Activated CD8-positive, alpha-beta T cell treated with anti-CD3 and anti-CD28 coated beads for 36 hours (primary cell): ENCODE measurements at regions not wholly inside any gene's neighbourhood (a gene's known extent, or its start where the extent isn't known, plus 50 kb on each side); places are given as distances from the start of the nearest gene placed in this dataset.

ENCODE experiments used
- ATAC-seq: fragments of 200-7000 bp; cut with Tn5 transposase; one replicate; pipeline ENCODE4 v1.10.0; 2021; ENCODE audit warnings: mild to moderate bottlenecking, moderate library complexity
- CTCF ChIA-PET: fragments of 350-600 bp; sonication (Branson Sonifier 250); formaldehyde crosslinking; loops from one replicate; lab custom pipeline; 2021; ENCODE audit warnings: antibody characterized with exemption; lab: Charles Lee
- POLR2A ChIA-PET: fragments of 350-600 bp; sonication (Branson Sonifier 250); formaldehyde crosslinking; loops from one replicate; lab custom pipeline; 2021; ENCODE audit warnings: antibody characterized with exemption; lab: Charles Lee
- DNase-seq: peaks from one replicate; pipeline ENCODE4 v3.0.0-alpha.2; 2020
- H3K27ac Mint-ChIP-seq: one replicate; pipeline ENCODE4 v1.8.0; 2021; ENCODE audit warnings: mild to moderate bottlenecking, mixed read lengths
- H3K27me3 Mint-ChIP-seq: one replicate; pipeline ENCODE4 v1.8.0; 2021; ENCODE audit warnings: mixed read lengths
- H3K36me3 Mint-ChIP-seq: one replicate; pipeline ENCODE4 v1.8.0; 2021; ENCODE audit warnings: low read depth, mixed read lengths
- H3K4me1 Mint-ChIP-seq: one replicate; pipeline ENCODE4 v1.8.0; 2021; ENCODE audit warnings: low read depth, mixed read lengths
- H3K4me3 Mint-ChIP-seq: one replicate; pipeline ENCODE4 v1.8.0; 2021; ENCODE audit warnings: mild to moderate bottlenecking, moderate library complexity, mixed read lengths
- H3K9me3 Mint-ChIP-seq: one replicate; pipeline ENCODE4 v1.8.0; 2021; ENCODE audit warnings: mixed read lengths
- intact Hi-C: fragments of 100-400 bp; cut with micrococcal nuclease; formaldehyde crosslinking; loops from one replicate; pipeline ENCODE4 v1.10.0; 2022
- TF ChIP-seq, protein P1 (sequence below): fragments of 200-600 bp; IDR thresholded peaks from one replicate; pipeline ENCODE4 v1.8.0; 2022; ENCODE audit warnings: antibody characterized with exemption, mild to moderate bottlenecking

DNA sequence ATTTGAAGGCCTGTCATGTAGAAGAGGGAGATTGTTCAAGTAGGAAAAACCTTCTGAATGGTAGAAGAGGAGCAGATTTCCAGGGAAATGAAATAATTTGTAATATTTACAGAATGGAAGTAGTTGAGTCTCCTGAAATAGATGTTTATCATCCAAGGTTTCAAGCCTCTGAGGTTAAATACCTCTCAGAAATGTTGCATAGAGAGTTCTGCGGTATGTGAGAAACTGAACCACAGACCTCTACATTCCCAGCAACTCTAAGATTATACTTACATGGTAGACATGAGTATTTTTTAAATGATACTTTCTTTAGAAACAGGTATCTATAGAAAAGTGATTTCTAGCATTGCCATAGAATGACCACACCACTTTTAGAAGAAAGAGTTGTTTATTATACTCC lies 379.8 kb upstream of the FANCL start:
- ChIA-PET POLR2A (no interaction called here), CTCF (no interaction called here)
- H3K4me3 Mint-ChIP-seq, result no peak overlapping the region
- ATAC-seq (no peak), DNase-seq (no peak)
- no peaks in the 10 kb centered on the region for H3K4me1 Mint-ChIP-seq
- no peak overlapping the region for H3K27ac Mint-ChIP-seq
- H3K27me3 Mint-ChIP-seq, result no peaks in the 10 kb centered on the region
- TF ChIP-seq, protein P1, sequence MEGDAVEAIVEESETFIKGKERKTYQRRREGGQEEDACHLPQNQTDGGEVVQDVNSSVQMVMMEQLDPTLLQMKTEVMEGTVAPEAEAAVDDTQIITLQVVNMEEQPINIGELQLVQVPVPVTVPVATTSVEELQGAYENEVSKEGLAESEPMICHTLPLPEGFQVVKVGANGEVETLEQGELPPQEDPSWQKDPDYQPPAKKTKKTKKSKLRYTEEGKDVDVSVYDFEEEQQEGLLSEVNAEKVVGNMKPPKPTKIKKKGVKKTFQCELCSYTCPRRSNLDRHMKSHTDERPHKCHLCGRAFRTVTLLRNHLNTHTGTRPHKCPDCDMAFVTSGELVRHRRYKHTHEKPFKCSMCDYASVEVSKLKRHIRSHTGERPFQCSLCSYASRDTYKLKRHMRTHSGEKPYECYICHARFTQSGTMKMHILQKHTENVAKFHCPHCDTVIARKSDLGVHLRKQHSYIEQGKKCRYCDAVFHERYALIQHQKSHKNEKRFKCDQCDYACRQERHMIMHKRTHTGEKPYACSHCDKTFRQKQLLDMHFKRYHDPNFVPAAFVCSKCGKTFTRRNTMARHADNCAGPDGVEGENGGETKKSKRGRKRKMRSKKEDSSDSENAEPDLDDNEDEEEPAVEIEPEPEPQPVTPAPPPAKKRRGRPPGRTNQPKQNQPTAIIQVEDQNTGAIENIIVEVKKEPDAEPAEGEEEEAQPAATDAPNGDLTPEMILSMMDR, result no peak
- intact Hi-C loops, result no loop called here
- no peaks in the 10 kb centered on the region for H3K9me3 Mint-ChIP-seq
- H3K36me3 Mint-ChIP-seq, result no peaks in the 10 kb centered on the region

DNA sequence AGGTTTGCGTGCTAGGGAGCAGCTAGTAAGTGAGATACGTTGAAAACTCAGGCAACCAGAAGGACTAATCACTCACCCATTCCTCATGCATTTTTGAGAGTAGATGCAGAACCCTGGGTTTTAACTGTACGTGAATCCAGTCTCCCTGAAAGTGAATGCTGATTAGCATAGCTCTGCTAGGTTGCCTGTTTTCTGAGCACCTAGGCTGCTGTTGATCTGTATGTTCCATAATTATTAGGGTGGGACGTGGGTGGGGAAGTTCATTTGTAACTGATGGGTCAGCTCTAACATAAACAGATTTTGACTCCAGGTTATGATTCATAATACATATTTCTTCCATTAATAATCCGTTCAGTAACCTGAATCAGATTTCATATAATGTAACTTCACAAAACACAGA lies 379.0 kb upstream of the FANCL start:
- DNase-seq, result no peak
- ChIA-PET CTCF (no interaction called here), POLR2A (no interaction called here)
- no peak for ATAC-seq
- intact Hi-C loops, result no loop called here
- Mint-ChIP-seq H3K27me3 (no peaks in the 10 kb centered on the region), H3K4me1 (no peaks in the 10 kb centered on the region), H3K36me3 (no peaks in the 10 kb centered on the region), H3K4me3 (no peak overlapping the region), H3K9me3 (no peaks in the 10 kb centered on the region), H3K27ac (no peak overlapping the region)
- TF ChIP-seq, protein P1, result no peak

GRCh38 chr2:58616961-58617360 lies 375.8 kb upstream of the FANCL start:
- POLR2A ChIA-PET, result no interaction called here
- ATAC-seq (no peak), DNase-seq (no peak)
- TF ChIP-seq, protein P1, result no peak
- intact Hi-C loops, result no loop called here
- no peak overlapping the region for H3K27ac Mint-ChIP-seq
- CTCF ChIA-PET, result no interaction called here
- no peaks in the 10 kb centered on the region for H3K9me3 Mint-ChIP-seq
- H3K27me3 Mint-ChIP-seq, result no peaks in the 10 kb centered on the region
- H3K4me3 Mint-ChIP-seq, result no peak overlapping the region
- no peaks in the 10 kb centered on the region for H3K36me3 Mint-ChIP-seq
- no peaks in the 10 kb centered on the region for H3K4me1 Mint-ChIP-seq

GRCh38 chr2:58614219-58614618 lies 373.1 kb upstream of the FANCL start:
- Mint-ChIP-seq H3K4me3 (no peak overlapping the region), H3K27me3 (no peaks in the 10 kb centered on the region), H3K27ac (no peak overlapping the region), H3K36me3 (no peaks in the 10 kb centered on the region), H3K4me1 (no peaks in the 10 kb centered on the region), H3K9me3 (no peaks in the 10 kb centered on the region)
- TF ChIP-seq, protein P1, result no peak
- intact Hi-C loops, result no loop called here
- POLR2A ChIA-PET, result no interaction called here
- ATAC-seq (no peak), DNase-seq (no peak)
- CTCF ChIA-PET, result no interaction called here

- Mint-ChIP-seq H3K4me3 (no peak overlapping the region), H3K27me3 (no peaks in the 10 kb centered on the region), H3K4me1 (no peaks in the 10 kb centered on the region), H3K27ac (no peak overlapping the region), H3K9me3 (no peaks in the 10 kb centered on the region), H3K36me3 (no peaks in the 10 kb centered on the region)
- intact Hi-C loops, result no loop called here
- TF ChIP-seq, protein P1, result no peak
- CTCF ChIA-PET, result no interaction called here
- POLR2A ChIA-PET, result no interaction called here
- no peak for ATAC-seq
- DNase-seq, result no peak
Observed at GRCh38 chr2:58612973-58613372, 371.8 kb upstream of the FANCL start.
